ENCODE measurements at regions not wholly inside any gene's neighbourhood (a gene's known extent, or its start where the extent isn't known, plus 50 kb on each side); places are given as distances from the start of the nearest gene placed in this dataset.

GRCh38 chr5:172573120-172573882, 67.8 kb upstream of the NEURL1B start:
- TF ChIP-seq CTCF (IDR thresholded peaks at IDR 0.05; ENCODE audit: poor library complexity), result no peak
- TF ChIP-seq EZH2 (IDR thresholded peaks at IDR 0.05; ENCODE audit: borderline replicate concordance), result no peak
